DND-41 (cell line): ENCODE measurements at regions not wholly inside any gene's neighbourhood (a gene's known extent, or its start where the extent isn't known, plus 50 kb on each side); places are given as distances from the start of the nearest gene placed in this dataset.
"Not testable (repeated sequence)": the region's sequence is repeated elsewhere in the genome, so short reads cannot be mapped to it uniquely, and the experiment has no call there.

Source experiments
- ATAC-seq: fragments of 200-7000 bp; cut with Tn5 transposase; 3 replicates; pipeline ENCODE4 v1.9.1; 2021; ENCODE audit warnings: low read depth; ENCODE audit not compliant: insufficient read depth
- DNase-seq: peaks from one replicate; pipeline ENCODE4 v3.0.0-alpha.2; 2020
- H2AFZ ChIP-seq: 2 replicates; pipeline ENCODE4 v1.6.0; 2012; ENCODE audit warnings: low read depth, low read length
- H3K27ac ChIP-seq: 2 replicates; pipeline ENCODE4 v1.5.1; 2012; ENCODE audit warnings: low read length, inconsistent platforms
- H3K27me3 ChIP-seq: fragments of 200-600 bp; sonication (generic); 2 replicates; pipeline ENCODE4 v1.6.0; 2012; ENCODE audit warnings: low read length, mild to moderate bottlenecking, inconsistent platforms; ENCODE audit not compliant: insufficient read depth, poor library complexity
- H3K36me3 ChIP-seq: 2 replicates; pipeline ENCODE4 v1.5.1; 2012; ENCODE audit warnings: low read length, inconsistent platforms; ENCODE audit not compliant: insufficient read depth
- H3K4me1 ChIP-seq: 2 replicates; pipeline ENCODE4 v1.5.1; 2012; ENCODE audit warnings: mild to moderate bottlenecking, low read length; ENCODE audit not compliant: insufficient read depth
- H3K4me2 ChIP-seq: 2 replicates; pipeline ENCODE4 v1.6.0; 2012; ENCODE audit warnings: mild to moderate bottlenecking, moderate library complexity, low read length, inconsistent platforms; ENCODE audit not compliant: insufficient read depth
- H3K4me3 ChIP-seq, 2 experiments: fragments of 200-600 bp in 1 of 2; shearing (Covaris generic) in 1 of 2; 2 replicates each; pipeline ENCODE4 v1.5.1; 2012 to 2016; ENCODE audit warnings: inconsistent platforms in 2 of 2, low read length in 2 of 2, mild to moderate bottlenecking in 2 of 2, low read depth in 1 of 2, moderate library complexity in 1 of 2
- H3K79me2 ChIP-seq: 2 replicates; pipeline ENCODE4 v1.6.0; 2012; ENCODE audit warnings: low read length, inconsistent platforms; ENCODE audit not compliant: insufficient read depth
- H3K9ac ChIP-seq: 2 replicates; pipeline ENCODE4 v1.6.0; 2012; ENCODE audit warnings: low read depth, mild to moderate bottlenecking, inconsistent platforms, low read length, moderate library complexity
- H3K9me3 ChIP-seq: 2 replicates; pipeline ENCODE4 v1.5.1; 2012; ENCODE audit warnings: low read length, moderate library complexity, mild to moderate bottlenecking, inconsistent platforms; ENCODE audit not compliant: insufficient read depth, severe bottlenecking
- H4K20me1 ChIP-seq: 2 replicates; pipeline ENCODE4 v1.6.0; 2012; ENCODE audit warnings: low read length; ENCODE audit not compliant: insufficient read depth
- CTCF ChIP-seq: IDR thresholded peaks from 2 replicates; pipeline ENCODE4 v1.5.1; 2012; ENCODE audit warnings: borderline replicate concordance, low read length, moderate library complexity, mild to moderate bottlenecking; ENCODE audit not compliant: poor library complexity, severe bottlenecking; ENCODE audit errors: extremely low read depth
- EZH2 ChIP-seq: IDR thresholded peaks from 3 replicates; pipeline ENCODE4 v1.6.1; 2012; ENCODE audit warnings: borderline replicate concordance, low read depth, mild to moderate bottlenecking, moderate library complexity, low read length, inconsistent platforms; ENCODE audit not compliant: severe bottlenecking

- DNase-seq = no peak
Measured at GRCh38 chr4:72886602-72887001, 182.9 kb downstream of the COX18 start.

GRCh38 chr4:72884225-72884624, 185.3 kb downstream of the COX18 start:
- not testable (repeated sequence) for H3K4me3 ChIP-seq

More at GRCh38 chr4:72886602-72887001, 182.9 kb downstream of the COX18 start:
- Histone ChIP-seq H4K20me1 (no peaks in the 10 kb centered on the region), H3K79me2 (no peaks in the 10 kb centered on the region), H2AFZ (no peak overlapping the region), H3K27ac (no peak overlapping the region), H3K4me3 (no peak overlapping the region), H3K9ac (no peak overlapping the region), H3K4me1 (no peaks in the 10 kb centered on the region), H3K36me3 (no peaks in the 10 kb centered on the region), H3K4me2 (no peak overlapping the region), H3K27me3 (no peaks in the 10 kb centered on the region), H3K9me3 (no peaks in the 10 kb centered on the region)
- TF ChIP-seq CTCF = peak; percentile 40
- no peak for TF ChIP-seq EZH2
- no peak for ATAC-seq

GRCh38 chr4:72876946-72877345, 192.6 kb downstream of the COX18 start:
- no peak for TF ChIP-seq CTCF
- no peak for TF ChIP-seq EZH2
- ATAC-seq = no peak
- Histone ChIP-seq H3K4me1 (no peaks in the 10 kb centered on the region), H2AFZ (no peak overlapping the region), H3K4me3 (no peak overlapping the region), H3K79me2 (no peaks in the 10 kb centered on the region), H3K9ac (no peak overlapping the region), H3K27ac (no peak overlapping the region), H4K20me1 (no peaks in the 10 kb centered on the region), H3K4me2 (no peak overlapping the region), H3K27me3 (no peaks in the 10 kb centered on the region), H3K36me3 (no peaks in the 10 kb centered on the region), H3K9me3 (no peaks in the 10 kb centered on the region)
- no peak for DNase-seq

More at GRCh38 chr4:72884225-72884624, 185.3 kb downstream of the COX18 start:
- H3K9ac ChIP-seq, H3K36me3 ChIP-seq, H3K27ac ChIP-seq, H3K79me2 ChIP-seq, H3K4me2 ChIP-seq, H2AFZ ChIP-seq, ATAC-seq, H3K9me3 ChIP-seq, H4K20me1 ChIP-seq, DNase-seq, H3K4me1 ChIP-seq, H3K27me3 ChIP-seq: not testable (repeated sequence)

- H3K4me1 ChIP-seq = no peaks in the 10 kb centered on the region
- no peaks in the 10 kb centered on the region for H3K9me3 ChIP-seq
- no peak overlapping the region for H3K27ac ChIP-seq
- H3K79me2 ChIP-seq = no peaks in the 10 kb centered on the region
- no peaks in the 10 kb centered on the region for H4K20me1 ChIP-seq
- no peak overlapping the region for H2AFZ ChIP-seq
- DNase-seq = no peak
- no peak overlapping the region for H3K9ac ChIP-seq
- no peaks in the 10 kb centered on the region for H3K36me3 ChIP-seq
- no peak overlapping the region for H3K4me3 ChIP-seq
- no peak overlapping the region for H3K4me2 ChIP-seq
- no peaks in the 10 kb centered on the region for H3K27me3 ChIP-seq
- no peak for TF ChIP-seq CTCF
- no peak for ATAC-seq
Measured at GRCh38 chr4:72875545-72875944, 194.0 kb downstream of the COX18 start.
